Right lobe of liver (tissue), 6 donors: ENCODE measurements at regions not wholly inside any gene's neighbourhood (a gene's known extent, or its start where the extent isn't known, plus 50 kb on each side); places are given as distances from the start of the nearest gene placed in this dataset.

Experiments
- ATAC-seq, 4 donors: fragments of 200-7000 bp; cut with Tn5 transposase; one replicate each; pipeline ENCODE4 v1.9.1; 2020; ENCODE audit warnings: mild to moderate bottlenecking in 4 of 4, moderate library complexity in 4 of 4
- DNase-seq, 3 donors: peaks; one replicate each; pipeline ENCODE4 v3.0.0-alpha.2; 2020
- H3K27ac ChIP-seq, 3 donors: fragments of 200-600 bp; one replicate each; pipeline ENCODE4 v1.8.0; 2022
- H3K27me3 ChIP-seq, 2 donors: fragments of 200-600 bp; one replicate each; pipeline ENCODE4 v1.8.0; 2022
- H3K36me3 ChIP-seq, 4 donors: fragments of 200-600 bp; sonication (generic) in 1 of 4; one replicate each; pipeline versions ENCODE4 v1.5.1 to v1.8.0; 2017 to 2022; ENCODE audit warnings: control low read depth in 1 of 4
- H3K4me1 ChIP-seq, 4 donors: fragments of 200-600 bp; sonication (generic) in 1 of 4; one replicate each; pipeline versions ENCODE4 v1.5.1 to v1.8.0; 2017 to 2022; ENCODE audit warnings: control low read depth in 1 of 4
- H3K4me3 ChIP-seq, 3 donors: fragments of 200-600 bp; one replicate each; pipeline ENCODE4 v1.8.0; 2022
- H3K9me3 ChIP-seq, 4 donors: fragments of 200-600 bp; sonication (generic) in 1 of 4; one replicate each; pipeline versions ENCODE4 v1.5.1 to v1.8.0; 2017 to 2022; ENCODE audit warnings: control low read depth in 1 of 4
- POLR2A ChIP-seq: fragments of 450-650 bp; IDR thresholded peaks from one replicate; pipeline ENCODE4 v1.6.1; 2017; ENCODE audit warnings: antibody characterized with exemption, mild to moderate bottlenecking
- WGBS: methylation state at CpG from one replicate; pipeline ENCODE4 v1.1.6; 2018; ENCODE audit warnings: low coverage, low lambda C conversion rate; ENCODE audit not compliant: insufficient coverage; ENCODE audit errors: missing lambda C conversion rate; 5-methylcytosine and 5-hydroxymethylcytosine counted together
- intact Hi-C, 2 donors: fragments of 100-400 bp; cut with DNase I; formaldehyde crosslinking; loops; one replicate each; pipeline versions ENCODE4 v1.11.2 to v1.14.1; 2022
- TF ChIP-seq, protein P1 (sequence below), 4 donors: fragments of 200-600 bp in 3 of 4; fragments of 450-650 bp in 1 of 4; IDR thresholded peaks; one replicate each; pipeline versions ENCODE4 v1.5.1 to v1.8.0; 2016 to 2022; ENCODE audit warnings: antibody characterized with exemption in 4 of 4, mild to moderate bottlenecking in 2 of 4
- donor health status: DM: no; HTN: yes; CAD: no.
- donor health status: DM: no; HTN: no; CAD: no.
- donor health status: DM: no; HTN: no; CAD: no.
- donor health status: DM: no; HTN: yes; CAD: no.
- donor health status: DM: no; HTN: yes; CAD: no.

DNA sequence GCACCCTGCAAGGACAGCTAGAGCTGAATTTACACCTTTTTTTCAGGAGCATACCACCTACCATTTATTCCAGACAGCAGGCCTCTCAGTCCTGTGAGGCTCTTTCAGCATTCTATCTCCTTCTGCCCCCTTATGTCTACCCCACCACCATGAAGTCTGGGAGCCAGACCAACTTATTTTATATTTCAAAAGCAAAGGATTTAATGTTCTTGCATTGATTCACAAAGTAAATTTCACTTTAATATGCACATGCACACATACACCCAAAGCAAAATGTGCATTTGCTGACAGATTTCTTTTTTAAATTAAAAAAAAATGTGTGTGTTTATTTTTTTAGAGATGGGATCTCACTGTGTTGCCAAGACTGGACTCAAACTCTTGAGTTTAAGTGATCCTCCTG, 264.2 kb upstream of the LRRC3B start:
- no peaks in the 10 kb centered on the region for H3K4me1 ChIP-seq
- DNase-seq, result no peak
- no peaks in the 10 kb centered on the region for H3K36me3 ChIP-seq
- intact Hi-C loops, result no loop called here
- H3K9me3 ChIP-seq, result no peaks in the 10 kb centered on the region
- TF ChIP-seq, protein P1, sequence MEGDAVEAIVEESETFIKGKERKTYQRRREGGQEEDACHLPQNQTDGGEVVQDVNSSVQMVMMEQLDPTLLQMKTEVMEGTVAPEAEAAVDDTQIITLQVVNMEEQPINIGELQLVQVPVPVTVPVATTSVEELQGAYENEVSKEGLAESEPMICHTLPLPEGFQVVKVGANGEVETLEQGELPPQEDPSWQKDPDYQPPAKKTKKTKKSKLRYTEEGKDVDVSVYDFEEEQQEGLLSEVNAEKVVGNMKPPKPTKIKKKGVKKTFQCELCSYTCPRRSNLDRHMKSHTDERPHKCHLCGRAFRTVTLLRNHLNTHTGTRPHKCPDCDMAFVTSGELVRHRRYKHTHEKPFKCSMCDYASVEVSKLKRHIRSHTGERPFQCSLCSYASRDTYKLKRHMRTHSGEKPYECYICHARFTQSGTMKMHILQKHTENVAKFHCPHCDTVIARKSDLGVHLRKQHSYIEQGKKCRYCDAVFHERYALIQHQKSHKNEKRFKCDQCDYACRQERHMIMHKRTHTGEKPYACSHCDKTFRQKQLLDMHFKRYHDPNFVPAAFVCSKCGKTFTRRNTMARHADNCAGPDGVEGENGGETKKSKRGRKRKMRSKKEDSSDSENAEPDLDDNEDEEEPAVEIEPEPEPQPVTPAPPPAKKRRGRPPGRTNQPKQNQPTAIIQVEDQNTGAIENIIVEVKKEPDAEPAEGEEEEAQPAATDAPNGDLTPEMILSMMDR (IDR thresholded peaks at IDR 0.05), result no peak
- no peak for TF ChIP-seq POLR2A
- no peaks in the 10 kb centered on the region for H3K27me3 ChIP-seq
- H3K4me3 ChIP-seq, result no peak overlapping the region
- no peak overlapping the region for H3K27ac ChIP-seq
- no peak for ATAC-seq

DNA sequence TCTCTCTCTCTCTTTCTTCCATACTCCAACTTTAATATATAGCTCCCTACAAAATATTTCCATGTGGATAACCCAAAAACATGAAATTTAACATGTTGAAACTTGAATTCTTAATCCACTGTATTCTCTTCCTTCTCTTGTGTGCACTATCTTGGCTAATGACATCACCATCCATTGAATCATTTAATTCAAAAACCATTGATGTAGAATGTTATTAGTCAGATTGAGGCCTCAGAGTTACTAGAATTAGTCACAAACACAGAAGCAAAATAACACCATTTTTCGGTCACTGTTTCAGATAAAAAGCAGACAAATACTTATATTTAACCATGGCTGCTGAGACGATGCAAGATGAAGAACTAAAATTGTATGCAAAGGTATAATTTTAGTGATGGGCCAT, 256.9 kb upstream of the LRRC3B start:
- Histone ChIP-seq H3K4me3 (no peak overlapping the region), H3K4me1 (no peaks in the 10 kb centered on the region), H3K27me3 (no peaks in the 10 kb centered on the region), H3K27ac (no peak overlapping the region), H3K36me3 (no peaks in the 10 kb centered on the region), H3K9me3 (no peaks in the 10 kb centered on the region)
- no peak for ATAC-seq
- intact Hi-C loops, result no loop called here
- DNase-seq, result no peak
- WGBS, result 63% methylated on average over 2 of the region's 2 CpGs
- TF ChIP-seq POLR2A, result no peak
- TF ChIP-seq, protein P1 (IDR thresholded peaks at IDR 0.05), result no peak

GRCh38 chr3:26368312-26368711, 254.3 kb upstream of the LRRC3B start:
- ATAC-seq (no peak), DNase-seq (no peak)
- Histone ChIP-seq H3K27me3 (no peaks in the 10 kb centered on the region), H3K9me3 (no peaks in the 10 kb centered on the region), H3K4me1 (no peaks in the 10 kb centered on the region), H3K36me3 (no peaks in the 10 kb centered on the region), H3K27ac (no peak overlapping the region), H3K4me3 (no peak overlapping the region)
- intact Hi-C loops, result no loop called here
- no peak for TF ChIP-seq POLR2A
- TF ChIP-seq, protein P1 (IDR thresholded peaks at IDR 0.05), result no peak

DNA sequence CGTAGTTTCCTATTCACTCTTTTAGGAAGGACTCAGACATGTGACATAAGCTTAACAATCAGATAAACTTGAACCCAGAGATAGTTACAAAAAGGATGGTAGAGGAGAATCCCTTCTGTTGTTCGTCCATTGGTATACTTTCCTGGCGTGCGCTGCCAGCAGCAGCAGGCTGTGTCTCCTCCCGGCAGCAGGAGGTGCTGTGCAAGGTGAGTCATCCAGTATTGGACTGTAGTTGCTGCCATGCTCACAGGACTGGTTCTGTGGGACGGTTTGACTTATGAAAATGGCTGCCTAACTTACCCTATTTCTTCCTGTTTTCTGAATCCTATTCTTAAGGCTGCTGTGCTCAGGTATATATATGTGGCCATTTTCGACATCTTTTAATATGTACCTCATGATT, 253.4 kb upstream of the LRRC3B start:
- Histone ChIP-seq H3K36me3 (no peaks in the 10 kb centered on the region), H3K4me1 (no peaks in the 10 kb centered on the region), H3K9me3 (no peaks in the 10 kb centered on the region), H3K27me3 (no peaks in the 10 kb centered on the region), H3K27ac (no peak overlapping the region), H3K4me3 (no peak overlapping the region)
- no peak for ATAC-seq
- intact Hi-C loops, result no loop called here
- no peak for TF ChIP-seq POLR2A
- TF ChIP-seq, protein P1 (IDR thresholded peaks at IDR 0.05), result no peak
- 50% methylated on average over 7 of the region's 7 CpGs for WGBS
- DNase-seq, result no peak

DNA sequence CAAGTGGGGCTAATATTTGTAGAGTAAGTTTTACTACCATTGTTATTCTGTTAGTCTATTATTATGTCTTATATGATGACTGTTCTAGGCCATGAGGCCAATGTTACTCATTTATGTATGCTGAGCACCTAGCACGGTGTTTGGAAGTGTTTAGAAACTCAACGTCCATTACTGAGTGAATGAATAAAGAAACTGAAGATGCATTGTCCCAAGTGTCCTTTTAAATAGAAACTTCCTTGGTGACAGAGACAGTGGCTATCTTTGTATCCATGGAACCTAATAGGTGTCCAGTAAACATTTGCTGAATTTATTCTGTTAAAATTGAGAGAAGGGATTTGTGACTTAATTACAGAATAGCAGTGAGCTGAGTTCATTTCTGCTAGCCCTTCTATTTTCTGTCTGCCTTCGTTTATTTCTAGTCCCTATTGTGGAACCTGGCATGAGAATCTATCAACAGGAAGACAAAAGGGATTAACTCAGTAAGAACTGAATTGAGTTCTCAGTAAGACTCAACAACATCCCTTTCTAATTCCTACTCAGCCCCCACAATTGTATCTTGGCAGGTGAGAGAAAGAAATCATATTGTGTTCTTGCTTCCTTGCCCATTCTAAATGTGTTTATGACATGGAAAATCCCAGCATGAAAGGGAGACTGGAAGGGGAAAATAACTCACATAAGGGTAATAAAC, 246.6 kb upstream of the LRRC3B start:
- Histone ChIP-seq H3K27me3 (no peaks in the 10 kb centered on the region), H3K4me1 (no peaks in the 10 kb centered on the region), H3K27ac (no peak overlapping the region), H3K9me3 (no peaks in the 10 kb centered on the region), H3K4me3 (no peak overlapping the region), H3K36me3 (no peaks in the 10 kb centered on the region)
- ATAC-seq, result no peak
- DNase-seq, result no peak
- no peak for TF ChIP-seq POLR2A
- TF ChIP-seq, protein P1 (IDR thresholded peaks at IDR 0.05), result no peak
- intact Hi-C loops, result no loop called here
- 65% methylated on average over 3 of the region's 3 CpGs for WGBS
